HG03469 (cell line): ENCODE measurements at regions not wholly inside any gene's neighbourhood (a gene's known extent, or its start where the extent isn't known, plus 50 kb on each side); places are given as distances from the start of the nearest gene placed in this dataset.
"Not testable (repeated sequence)": the region's sequence is repeated elsewhere in the genome, so short reads cannot be mapped to it uniquely, and the experiment has no call there.

Source experiments
- ATAC-seq: cut with Tn5 transposase; IDR thresholded peaks from one replicate; pipeline ENCODE4 v1.9.1; 2021; ENCODE audit warnings: mild to moderate bottlenecking, moderate library complexity, moderate number of reproducible peaks; ENCODE audit not compliant: unreplicated experiment

GRCh38 chr9:82757924-82758323, 305.0 kb downstream of the RASEF start:
- ATAC-seq, result no peak

- no peak for ATAC-seq
Measured at GRCh38 chr9:82761027-82761426, 301.9 kb downstream of the RASEF start.

GRCh38 chr9:82761956-82762355, 301.0 kb downstream of the RASEF start:
- no peak for ATAC-seq

GRCh38 chr9:82763656-82764055, 299.3 kb downstream of the RASEF start:
- ATAC-seq, result no peak

- no peak for ATAC-seq
Measured at GRCh38 chr9:82764061-82764668, 298.8 kb downstream of the RASEF start.

GRCh38 chr9:82774707-82775231, 288.2 kb downstream of the RASEF start:
- not testable (repeated sequence) for ATAC-seq

- no peak for ATAC-seq
Measured at GRCh38 chr9:82776508-82776907, 286.4 kb downstream of the RASEF start.

- ATAC-seq, result no peak
Measured at GRCh38 chr9:82777366-82777765, 285.6 kb downstream of the RASEF start.

GRCh38 chr9:82778923-82779322, 284.0 kb downstream of the RASEF start:
- not testable (repeated sequence) for ATAC-seq

GRCh38 chr9:82780017-82780416, 282.9 kb downstream of the RASEF start:
- no peak for ATAC-seq

- no peak for ATAC-seq
Measured at GRCh38 chr9:82781921-82782392, 281.0 kb downstream of the RASEF start.

- ATAC-seq, result no peak
Measured at GRCh38 chr9:82783045-82783444, 279.9 kb downstream of the RASEF start.

GRCh38 chr9:82784589-82784988, 278.4 kb downstream of the RASEF start:
- no peak for ATAC-seq

GRCh38 chr9:82789155-82789824, 273.7 kb downstream of the RASEF start:
- ATAC-seq, result no peak

- ATAC-seq, result no peak
Measured at GRCh38 chr9:82790875-82791274, 272.1 kb downstream of the RASEF start.

- ATAC-seq, result no peak
Measured at GRCh38 chr9:82791692-82792091, 271.2 kb downstream of the RASEF start.

GRCh38 chr9:82797534-82797933, 265.4 kb downstream of the RASEF start:
- no peak for ATAC-seq

GRCh38 chr9:82799286-82799685, 263.7 kb downstream of the RASEF start:
- no peak for ATAC-seq

- no peak for ATAC-seq
Measured at GRCh38 chr9:82805027-82805426, 257.9 kb downstream of the RASEF start.

GRCh38 chr9:82808478-82808877, 254.5 kb downstream of the RASEF start:
- no peak for ATAC-seq

GRCh38 chr9:82810915-82811314, 252.0 kb downstream of the RASEF start:
- ATAC-seq, result no peak

- ATAC-seq, result no peak
Measured at GRCh38 chr9:82819260-82819659, 243.7 kb downstream of the RASEF start.
